HEK293T (cell line): ENCODE measurements at regions not wholly inside any gene's neighbourhood (a gene's known extent, or its start where the extent isn't known, plus 50 kb on each side); places are given as distances from the start of the nearest gene placed in this dataset.

ENCODE experiments used
- ARNT ChIP-seq: fragments of 450-650 bp; IDR thresholded peaks from 2 replicates; pipeline ENCODE4 v1.6.1; 2017; ENCODE audit warnings: mild to moderate bottlenecking
- BHLHE40 ChIP-seq: fragments of 450-650 bp; IDR thresholded peaks from 2 replicates; pipeline ENCODE4 v1.6.1; 2016; ENCODE audit warnings: mild to moderate bottlenecking, moderate library complexity, borderline replicate concordance
- FOXM1 ChIP-seq: fragments of 450-650 bp; IDR thresholded peaks from 2 replicates; pipeline ENCODE4 v1.6.1; 2017; ENCODE audit warnings: mild to moderate bottlenecking, borderline replicate concordance
- LEF1 ChIP-seq: fragments of 450-650 bp; IDR thresholded peaks from 2 replicates; pipeline ENCODE4 v1.6.1; 2017; ENCODE audit warnings: mild to moderate bottlenecking, borderline replicate concordance
- TARDBP ChIP-seq: fragments of 450-650 bp; IDR thresholded peaks from 2 replicates; pipeline ENCODE4 v1.6.1; 2016

DNA sequence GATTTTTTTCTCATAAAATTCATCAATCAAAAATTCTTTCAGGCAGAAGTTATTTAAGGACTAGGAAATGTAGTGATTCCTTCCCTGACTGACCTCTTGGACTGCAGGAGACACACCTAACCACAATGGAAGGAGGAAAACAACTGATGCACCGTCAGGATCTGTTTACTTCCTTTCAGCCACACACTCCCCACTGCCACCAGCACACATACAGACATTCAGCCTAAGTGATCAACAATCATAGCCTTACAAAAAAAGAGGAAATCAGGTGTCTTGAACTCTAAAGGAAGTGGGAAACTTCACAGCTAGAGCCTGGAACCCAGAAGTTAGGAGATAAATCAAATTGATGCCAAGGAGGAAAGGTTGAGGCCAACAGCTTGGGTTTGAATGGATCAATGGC, 213.5 kb upstream of the ACVR2A start:
- TF ChIP-seq BHLHE40 (no peak), FOXM1 (no peak), TARDBP (no peak), LEF1 (no peak), ARNT (no peak)
